ENCODE measurements at regions not wholly inside any gene's neighbourhood (a gene's known extent, or its start where the extent isn't known, plus 50 kb on each side); places are given as distances from the start of the nearest gene placed in this dataset.

- Histone ChIP-seq H3K4me1 (ENCODE audit: control insufficient read depth, insufficient read depth, low read length) (no peaks in the 10 kb centered on the region), H3K79me1 (ENCODE audit: low read depth in 1 of 2, low read length in 2 of 2) (no peaks in the 10 kb centered on the region), H3K18ac (ENCODE audit: low read depth, low read length) (no peak overlapping the region), H3K27me3 (ENCODE audit: control insufficient read depth, insufficient read depth, low read length) (no peaks in the 10 kb centered on the region), H3K4ac (ENCODE audit: low read depth, low read length) (no peak overlapping the region), H3K9me1 (ENCODE audit: insufficient read depth, low read length) (no peaks in the 10 kb centered on the region), H2AFZ (replicated peaks; ENCODE audit: low read length, poor library complexity) (no peak overlapping the region), H2BK20ac (ENCODE audit: low read depth, low read length) (no peak overlapping the region), H2AK5ac (ENCODE audit: low read depth, low read length) (no peak overlapping the region), H2BK15ac (ENCODE audit: low read depth, low read length) (no peak overlapping the region), H3K14ac (replicated peaks; ENCODE audit: low read depth, low read length) (no peak overlapping the region), H2BK120ac (ENCODE audit: low read depth, low read length) (no peak overlapping the region), H3K4me2 (ENCODE audit: low read depth, low read length) (no peak overlapping the region), H3K23ac (ENCODE audit: low read depth, low read length) (no peak overlapping the region), H4K8ac (ENCODE audit: low read depth in 2 of 2, low read length in 2 of 2) (no peak overlapping the region), H3K4me3 (ENCODE audit: insufficient read depth, low read depth, low read length) (no peak overlapping the region), H3K36me3 (ENCODE audit: control insufficient read depth, insufficient read depth, low read length) (no peaks in the 10 kb centered on the region), H3K27ac (ENCODE audit: insufficient read depth, low read length) (no peak overlapping the region), H2BK5ac (ENCODE audit: low read depth, low read length, poor library complexity, severe bottlenecking) (no peak overlapping the region), H3K9me3 (ENCODE audit: control insufficient read depth, insufficient read depth, low read length) (no peaks in the 10 kb centered on the region), H2AK9ac (replicated peaks; ENCODE audit: low read depth, low read length, poor library complexity) (no peak overlapping the region), H4K20me1 (ENCODE audit: insufficient read depth, low read length) (no peaks in the 10 kb centered on the region), H3K56ac (ENCODE audit: extremely low read depth, insufficient read depth, low read length) (no peak overlapping the region), H4K91ac (ENCODE audit: insufficient read depth, low read depth, low read length) (no peak overlapping the region), H4K5ac (ENCODE audit: low read depth, low read length) (no peak overlapping the region), H3K9ac (ENCODE audit: low read depth, low read length) (no peak overlapping the region)
- BruUV-seq (replicated peaks) = no TSS peak
- POLR2A ChIA-PET (ENCODE audit: unreplicated experiment) = no interaction called here
- WGBS, 2 experiments (ENCODE audit: extremely low coverage in 2 of 2, insufficient read length in 1 of 2) = no CpG with 5 or more reads among the region's 10 CpGs
- intact Hi-C loops (cut with micrococcal nuclease) (loop anchor here (10.0 kb wide), 1 partner anchor 1546 kb away; the partner anchor contains the start of gene EEF2KMT), in situ Hi-C loops (cut with MboI; ENCODE audit: low sequenced_read_pairs) (loop anchor here (10.0 kb wide), 1 partner anchor 1406 kb away; no protein-coding TSS in a partner anchor), dilution Hi-C loops (cut with HindIII; ENCODE audit: low sequenced_read_pairs, unreplicated experiment) (no loop called here)
- CTCF ChIA-PET = no interaction called here
- DNase-seq (no peak), ATAC-seq (ENCODE audit: low read depth) (no peak)
- TF ChIP-seq USF2 (IDR thresholded peaks at IDR 0.05; ENCODE audit: low read depth, low read length) (no peak), ELK1 (IDR thresholded peaks at IDR 0.05; ENCODE audit: borderline replicate concordance, low read depth, low read length) (no peak), MAZ (IDR thresholded peaks at IDR 0.05; ENCODE audit: borderline replicate concordance, low read depth, low read length) (no peak), RAD21 (IDR thresholded peaks at IDR 0.05; ENCODE audit: low read length) (no peak), RFX5 (IDR thresholded peaks at IDR 0.05; ENCODE audit: low read depth, low read length) (no peak), MXI1 (IDR thresholded peaks at IDR 0.05; ENCODE audit: borderline replicate concordance, low read depth, low read length) (no peak), CEBPB (IDR thresholded peaks at IDR 0.05; ENCODE audit: low read depth, low read length) (no peak), NFE2L2 (IDR thresholded peaks at IDR 0.05; ENCODE audit: low read depth, low read length) (no peak)
Observed at GRCh38 chr16:6641091-6641490, 691.6 kb upstream of the RBFOX1 start.
